Forelimb muscle (tissue), 1 donor: ENCODE measurements at regions not wholly inside any gene's neighbourhood (a gene's known extent, or its start where the extent isn't known, plus 50 kb on each side); places are given as distances from the start of the nearest gene placed in this dataset.
"Not testable (repeated sequence)": the region's sequence is repeated elsewhere in the genome, so short reads cannot be mapped to it uniquely, and the experiment has no call there.

ENCODE experiments used
- DNase-seq: peaks from one replicate; pipeline ENCODE4 v3.0.0-alpha.2; 2013; ENCODE audit warnings: low read depth

DNA sequence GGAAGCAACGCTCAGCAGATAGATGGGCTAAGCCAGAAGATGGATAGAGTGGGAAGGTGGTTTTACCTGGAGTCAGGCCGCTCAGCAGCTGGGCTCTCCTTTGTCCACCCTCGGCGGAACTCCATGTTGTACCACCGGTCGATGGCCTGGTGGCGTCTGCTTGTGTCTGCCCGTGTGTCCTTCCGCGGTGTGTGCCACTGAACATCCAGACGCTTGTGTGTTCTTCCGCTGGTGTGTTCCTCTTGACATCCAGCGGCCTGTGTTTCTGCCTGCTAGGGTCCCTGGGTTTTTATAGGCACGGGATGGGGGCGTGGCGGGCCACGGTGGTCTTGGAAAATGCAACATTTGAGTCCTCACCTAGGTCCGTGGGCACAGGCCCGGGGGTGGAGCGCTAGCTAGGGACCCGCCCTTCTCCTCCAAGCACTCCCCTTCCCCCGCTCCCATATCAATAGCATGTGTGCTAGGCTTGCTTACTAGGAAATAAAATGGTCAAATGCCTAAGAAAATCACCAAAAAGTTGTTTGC is 1431.7 kb upstream of the ACVR2A start:
- DNase-seq = no peak

DNA sequence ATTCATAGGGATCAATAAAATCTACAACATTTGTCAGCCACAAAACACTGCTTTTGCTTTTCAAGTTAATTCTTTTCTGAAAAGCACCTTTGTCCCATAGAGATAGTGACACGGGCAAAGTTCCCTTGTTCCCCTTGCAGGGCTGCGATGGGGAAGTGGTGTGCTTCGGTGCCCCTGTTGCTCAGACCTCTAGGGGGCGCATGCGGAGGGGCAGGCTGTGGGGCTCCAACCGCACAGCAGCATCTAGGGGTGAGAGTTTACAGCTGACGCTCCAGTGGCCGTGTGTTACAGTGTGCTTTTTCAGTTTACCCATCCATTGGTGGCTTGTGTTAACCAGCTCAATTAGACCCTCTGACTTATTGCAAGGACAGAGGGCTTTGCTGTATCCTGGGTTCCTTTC is 1432.2 kb upstream of the ACVR2A start:
- DNase-seq = no peak

DNA sequence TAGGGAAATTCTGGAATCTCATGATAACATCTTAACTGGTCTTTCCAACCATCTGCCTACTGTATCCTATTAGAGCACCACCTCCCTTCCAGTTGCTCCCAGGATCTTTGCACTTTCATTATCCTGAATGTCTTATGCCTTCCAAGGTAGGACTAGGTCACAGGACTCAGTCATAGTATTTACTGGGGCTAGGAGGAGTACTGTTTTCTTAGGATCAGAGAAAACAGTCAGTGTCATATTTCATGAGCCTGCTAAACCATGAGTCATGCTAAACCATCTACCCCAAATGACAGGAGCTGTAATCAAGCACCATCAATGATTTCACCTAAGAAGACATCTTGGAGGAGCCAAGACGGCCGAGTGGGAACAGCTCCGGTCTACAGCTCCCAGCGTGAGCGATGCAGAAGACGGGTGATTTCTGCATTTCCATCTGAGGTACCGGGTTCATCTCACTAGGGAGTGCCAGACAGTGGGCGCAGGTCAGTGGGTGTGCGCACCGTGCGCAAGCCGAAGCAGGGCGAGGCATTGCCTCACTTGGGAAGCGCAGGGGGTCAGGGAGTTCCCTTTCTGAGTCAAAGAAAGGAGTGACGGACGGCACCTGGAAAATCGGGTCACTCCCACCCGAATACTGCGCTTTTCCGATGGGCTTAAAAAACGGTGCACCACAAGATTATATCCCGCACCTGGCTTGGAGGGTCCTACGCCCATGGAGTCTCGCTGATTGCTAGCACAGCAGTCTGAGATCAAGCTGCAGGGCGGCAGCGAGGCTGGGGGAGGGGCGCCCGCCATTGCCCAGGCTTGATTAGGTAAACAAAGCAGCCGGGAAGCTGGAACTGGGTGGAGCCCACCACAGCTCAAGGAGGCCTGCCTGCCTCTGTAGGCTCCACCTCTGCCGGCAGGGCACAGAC is 1439.2 kb upstream of the ACVR2A start:
- not testable (repeated sequence) for DNase-seq

- DNase-seq = not testable (repeated sequence)
Observed at GRCh38 chr2:146403546-146404160, 1441.2 kb upstream of the ACVR2A start.

DNA sequence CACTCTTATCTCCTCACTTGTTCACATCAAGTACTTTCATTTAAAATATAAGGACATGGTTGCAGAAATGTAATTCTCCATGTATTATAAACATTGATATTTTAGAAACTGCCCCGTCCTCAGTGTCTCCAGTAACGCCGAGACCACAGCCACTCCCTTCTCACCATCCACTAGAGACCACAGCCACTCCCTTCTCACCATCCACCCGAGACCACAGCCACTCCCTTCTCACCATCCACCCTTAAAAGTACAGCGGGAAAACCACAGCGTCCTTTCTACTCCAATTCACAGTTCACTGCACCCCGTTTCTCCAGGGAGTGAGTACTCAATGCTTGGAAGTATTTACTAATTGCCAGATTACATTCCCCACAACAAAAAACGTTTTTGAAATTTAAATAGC is 1452.2 kb upstream of the ACVR2A start:
- no peak for DNase-seq

DNA sequence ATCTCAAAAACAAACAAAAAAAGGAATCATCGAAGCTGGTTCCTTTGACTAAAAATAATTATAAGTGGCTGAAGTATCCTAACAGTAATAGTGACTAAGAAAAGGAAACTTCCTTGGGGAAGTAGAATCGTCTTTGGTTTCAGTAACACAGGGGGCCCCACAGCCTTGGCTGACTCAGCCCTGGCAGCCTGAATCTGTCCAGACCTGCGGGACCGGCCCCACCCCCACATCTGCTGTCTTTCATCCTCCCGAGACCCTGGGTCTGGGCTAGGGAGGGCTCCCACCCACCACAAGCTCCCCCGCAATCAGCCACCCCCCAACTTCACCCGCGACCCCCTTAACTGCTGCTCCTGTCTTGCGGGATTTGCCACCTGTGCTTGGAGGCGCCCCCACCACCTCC is 1452.6 kb upstream of the ACVR2A start:
- no peak for DNase-seq

DNA sequence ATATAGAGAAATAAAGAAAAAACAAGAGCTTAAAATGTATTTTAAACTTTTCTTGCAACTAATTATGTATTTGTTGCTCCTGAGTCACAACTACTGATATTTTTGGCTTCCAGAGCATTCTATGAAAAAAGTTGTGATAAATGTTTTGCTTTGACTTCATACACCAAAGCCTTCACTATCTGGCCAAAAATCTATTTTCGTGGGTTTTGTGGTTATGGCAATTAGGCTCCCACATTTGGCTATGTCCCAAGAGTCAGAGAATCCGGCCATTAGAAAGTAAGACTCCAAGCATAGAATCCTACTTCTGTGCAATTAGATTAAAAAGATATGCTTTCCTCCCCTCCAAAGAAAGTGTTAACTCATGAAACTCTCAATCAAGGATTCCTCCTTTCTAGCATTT is 1456.1 kb upstream of the ACVR2A start:
- DNase-seq = no peak

DNA sequence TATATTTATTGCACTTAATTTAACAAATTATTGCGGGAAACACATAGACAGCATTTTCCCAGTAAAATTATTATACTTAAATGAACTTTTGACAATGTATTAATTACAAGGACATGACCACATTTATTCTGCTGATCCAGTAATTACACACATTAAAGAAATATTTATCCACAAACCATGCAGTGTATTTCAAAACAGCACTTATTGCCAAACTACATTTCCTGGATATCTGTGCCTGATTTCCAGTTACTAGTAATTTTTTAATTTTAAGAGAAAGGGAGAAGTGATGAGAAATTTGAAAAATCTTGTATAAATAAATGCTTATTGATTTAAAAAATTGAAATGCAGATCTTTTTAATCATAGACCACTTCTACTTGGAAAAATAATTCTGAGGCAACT is 1458.7 kb upstream of the ACVR2A start:
- no peak for DNase-seq

DNA sequence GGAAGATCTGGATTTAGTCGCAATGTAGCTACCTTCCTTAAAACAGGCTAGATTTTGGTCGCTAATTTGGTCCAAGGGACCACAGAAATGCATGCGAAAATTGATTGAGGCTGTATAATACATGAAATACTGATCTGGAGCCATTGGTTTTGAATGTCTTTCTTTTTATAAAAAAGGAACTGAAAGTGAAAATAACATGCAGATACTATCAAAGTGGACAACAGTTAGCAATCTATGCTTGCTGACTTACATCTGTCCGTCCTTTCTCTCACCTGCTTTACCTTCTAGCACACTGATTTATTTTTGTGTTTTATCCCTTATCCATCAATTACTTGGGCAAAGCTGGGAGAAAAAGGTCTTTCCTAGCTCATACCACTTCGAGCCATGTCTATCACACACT is 1459.8 kb upstream of the ACVR2A start:
- DNase-seq = no peak

- DNase-seq = no peak
Observed at GRCh38 chr2:146376511-146377064, 1468.2 kb upstream of the ACVR2A start.

DNA sequence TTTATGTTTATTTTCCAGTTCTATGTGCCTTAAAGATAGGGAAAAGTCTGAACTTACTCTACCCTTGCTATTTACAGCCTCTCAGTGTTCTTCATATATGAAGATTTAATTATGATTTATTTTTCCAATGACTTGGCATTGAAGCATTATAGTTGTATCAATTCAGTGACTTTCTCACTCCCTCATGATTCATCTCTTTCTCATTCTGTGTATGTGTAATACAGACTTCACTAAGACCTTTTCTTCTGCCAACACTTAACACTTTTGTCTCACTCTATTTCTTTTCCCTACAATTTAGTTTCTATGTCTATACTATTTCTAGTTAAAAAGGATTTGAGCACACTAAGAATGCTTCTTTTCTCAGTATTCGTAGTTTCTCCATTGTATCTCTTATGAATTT is 1470.3 kb upstream of the ACVR2A start:
- DNase-seq = no peak

DNA sequence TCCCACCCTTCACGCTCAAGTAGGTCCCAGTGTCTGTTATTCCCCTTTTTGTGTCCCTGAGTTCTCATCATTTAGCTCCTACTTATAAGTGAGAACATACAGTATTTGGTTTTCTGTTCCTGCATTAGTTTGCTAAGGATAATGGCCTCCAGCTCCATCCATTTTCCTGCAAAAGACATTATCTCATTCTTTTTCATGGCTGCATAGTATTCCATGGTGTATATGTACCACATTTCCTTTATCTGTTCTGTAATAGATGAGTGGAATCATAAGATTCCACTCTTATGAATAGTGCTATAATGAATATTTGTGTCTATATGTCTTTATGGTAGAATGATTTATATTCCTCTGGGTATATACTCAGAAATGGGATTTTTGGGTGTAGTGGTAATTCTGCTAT is 1473.5 kb upstream of the ACVR2A start:
- DNase-seq = not testable (repeated sequence)

DNA sequence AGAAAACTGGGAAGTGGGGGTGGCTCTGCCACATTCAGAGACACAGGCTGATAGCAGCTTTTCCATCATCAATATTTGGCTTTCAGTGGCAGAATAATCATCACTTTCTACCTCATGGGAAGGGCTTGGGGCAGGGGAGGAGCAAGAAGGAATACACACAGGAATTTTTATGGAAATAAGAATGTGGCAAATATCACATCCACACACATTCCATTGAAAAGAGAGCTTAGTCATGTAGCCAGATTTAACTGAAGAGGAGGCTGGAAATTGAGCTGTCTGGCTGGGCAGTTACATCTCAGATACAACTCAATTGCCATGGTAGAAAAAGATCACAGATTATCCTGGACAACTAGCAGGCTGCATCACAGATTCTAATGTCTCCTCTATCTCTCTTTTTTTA is 1474.0 kb upstream of the ACVR2A start:
- no peak for DNase-seq

- DNase-seq = no peak
Observed at GRCh38 chr2:146366276-146366675, 1478.6 kb upstream of the ACVR2A start.

GRCh38 chr2:146365041-146365440 is 1479.8 kb upstream of the ACVR2A start:
- no peak for DNase-seq

DNA sequence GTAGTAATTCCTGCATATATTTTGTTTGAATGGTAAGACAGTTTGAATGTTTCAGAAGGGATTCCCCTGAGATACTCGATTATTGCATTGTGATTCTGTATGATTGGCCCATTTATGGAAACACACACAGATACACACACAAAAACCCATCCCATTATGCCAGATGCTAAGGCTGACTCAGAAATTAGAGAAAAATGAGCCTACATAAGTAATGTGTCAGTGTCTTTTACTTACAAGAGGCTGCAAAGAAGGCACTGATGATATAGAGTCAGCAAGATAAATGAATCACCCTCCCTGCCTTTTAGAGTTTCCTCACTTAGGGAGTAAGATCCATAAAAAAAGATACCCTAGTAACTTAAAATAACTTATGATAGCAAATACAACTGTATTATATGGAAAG is 1481.1 kb upstream of the ACVR2A start:
- no peak for DNase-seq

DNA sequence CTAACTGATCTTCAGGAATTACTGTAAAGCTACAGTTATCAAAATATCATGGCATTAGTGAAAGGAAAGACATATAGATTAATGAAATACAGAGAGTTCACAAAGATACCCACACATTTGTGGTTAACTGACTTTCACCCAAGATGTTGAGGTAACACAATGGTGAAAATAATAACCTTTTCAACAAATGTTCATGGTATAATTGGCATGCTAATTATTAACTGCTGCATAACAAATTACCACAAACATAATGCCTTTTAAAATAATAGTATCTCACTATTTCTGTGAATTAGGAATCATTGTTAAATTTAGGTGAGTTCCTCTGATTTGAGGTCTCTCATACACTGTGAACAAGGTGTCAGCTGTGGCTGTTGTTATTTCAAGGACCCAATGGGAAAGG is 1493.1 kb upstream of the ACVR2A start:
- no peak for DNase-seq

- DNase-seq = no peak
Observed at GRCh38 chr2:146349334-146349733, 1495.5 kb upstream of the ACVR2A start.

GRCh38 chr2:146324951-146325350 is 1519.9 kb upstream of the ACVR2A start:
- no peak for DNase-seq

DNA sequence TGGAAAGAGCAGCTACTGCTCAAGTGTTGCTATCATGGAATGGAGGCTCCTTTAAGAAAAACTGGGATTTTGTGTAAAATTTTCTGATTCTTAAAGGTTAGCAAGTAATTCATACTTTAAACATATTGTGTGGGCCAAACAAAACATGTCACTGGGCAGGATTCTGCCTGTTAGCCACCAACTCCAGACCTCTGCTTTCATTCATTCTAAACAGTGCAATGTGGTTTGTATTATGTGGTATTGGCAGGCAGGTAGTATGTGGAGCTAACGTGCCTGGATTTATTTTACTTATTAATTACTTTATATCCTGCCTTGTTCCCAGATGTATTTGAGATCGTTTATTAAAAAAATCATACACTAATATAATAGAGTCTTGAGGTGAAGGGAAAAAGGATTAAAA is 1521.3 kb upstream of the ACVR2A start:
- DNase-seq = no peak

- no peak for DNase-seq
Observed at GRCh38 chr2:146321175-146321574, 1523.7 kb upstream of the ACVR2A start.

GRCh38 chr2:146317959-146318358 is 1526.9 kb upstream of the ACVR2A start:
- DNase-seq = no peak

DNA sequence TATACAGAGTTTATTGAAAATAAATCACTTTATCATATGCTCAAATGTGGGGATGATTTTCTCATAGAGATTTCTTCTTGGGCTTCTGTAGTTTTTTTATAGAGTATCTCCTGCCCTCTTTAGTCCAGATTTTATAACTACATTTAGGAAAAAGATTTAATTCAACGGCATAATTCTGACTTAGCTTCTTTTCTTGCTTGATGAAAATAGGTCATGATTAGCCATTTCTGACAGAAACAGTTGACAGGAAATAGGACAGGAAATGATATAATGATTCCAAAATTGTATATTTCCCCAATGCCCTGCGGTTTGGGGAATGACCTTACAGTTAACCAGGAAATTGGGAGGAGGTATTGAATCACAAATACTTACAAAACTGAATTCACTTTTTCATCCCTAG is 1531.9 kb upstream of the ACVR2A start:
- DNase-seq = no peak
